ENCODE measurements at regions not wholly inside any gene's neighbourhood (a gene's known extent, or its start where the extent isn't known, plus 50 kb on each side); places are given as distances from the start of the nearest gene placed in this dataset.

- ChIA-PET CTCF (interaction anchor here (1.4 to 2.7 kb wide), 2 partner anchors 11 to 181 kb away, joined by 4 to 10 read pairs; no protein-coding TSS in a partner anchor), POLR2A (interaction anchor here (0.7 kb wide), 1 partner anchor 9 kb away, joined by 3 read pairs; no protein-coding TSS in a partner anchor)
- no peak for DNase-seq (ENCODE audit: unreplicated experiment)
- intact Hi-C loops (cut with micrococcal nuclease), result no loop called here
- Mint-ChIP-seq H3K4me3 (ENCODE audit: unreplicated experiment) (no peak overlapping the region), H3K27ac (ENCODE audit: low read depth, unreplicated experiment) (no peak overlapping the region), H3K9me3 (ENCODE audit: unreplicated experiment) (no peaks in the 10 kb centered on the region), H3K27me3 (ENCODE audit: insufficient read depth, unreplicated experiment) (peaks cover 72% of the 10 kb centered on the region), H3K36me3 (ENCODE audit: insufficient read depth, unreplicated experiment) (peaks cover 6% of the 10 kb centered on the region), H3K4me1 (ENCODE audit: insufficient read depth, unreplicated experiment) (no peaks in the 10 kb centered on the region)
- TF ChIP-seq CTCF (IDR thresholded peaks at IDR 0.05; ENCODE audit: unreplicated experiment), result no peak
- BruUV-seq (replicated peaks), result no TSS peak
Measured at GRCh38 chr17:45650561-45650960, 133.6 kb upstream of the CRHR1 start.

- Mint-ChIP-seq H3K9me3 (ENCODE audit: unreplicated experiment) (no peaks in the 10 kb centered on the region), H3K4me3 (ENCODE audit: unreplicated experiment) (no peak overlapping the region), H3K27ac (ENCODE audit: low read depth, unreplicated experiment) (no peak overlapping the region), H3K36me3 (ENCODE audit: insufficient read depth, unreplicated experiment) (peaks cover 6% of the 10 kb centered on the region), H3K4me1 (ENCODE audit: insufficient read depth, unreplicated experiment) (no peaks in the 10 kb centered on the region), H3K27me3 (ENCODE audit: insufficient read depth, unreplicated experiment) (peaks cover 65% of the 10 kb centered on the region)
- intact Hi-C loops (cut with micrococcal nuclease), result no loop called here
- ChIA-PET POLR2A (no interaction called here), CTCF (interaction anchor here (1.4 to 2.7 kb wide), 2 partner anchors 11 to 180 kb away, joined by 4 to 10 read pairs; no protein-coding TSS in a partner anchor)
- no peak for DNase-seq (ENCODE audit: unreplicated experiment)
- BruUV-seq (replicated peaks), result no TSS peak
- TF ChIP-seq CTCF (IDR thresholded peaks at IDR 0.05; ENCODE audit: unreplicated experiment), result no peak
Measured at GRCh38 chr17:45651145-45651709, 132.9 kb upstream of the CRHR1 start.

GRCh38 chr17:45653616-45654015 lies 130.5 kb upstream of the CRHR1 start:
- H3K4me1 Mint-ChIP-seq (ENCODE audit: insufficient read depth, unreplicated experiment), result no peaks in the 10 kb centered on the region
- no peak overlapping the region for H3K4me3 Mint-ChIP-seq (ENCODE audit: unreplicated experiment)
- POLR2A ChIA-PET, result interaction anchor here (0.6 kb wide), 1 partner anchor 11 kb away, joined by 3 read pairs; no protein-coding TSS in a partner anchor
- BruUV-seq (replicated peaks), result no TSS peak
- no peak overlapping the region for H3K27ac Mint-ChIP-seq (ENCODE audit: low read depth, unreplicated experiment)
- H3K9me3 Mint-ChIP-seq (ENCODE audit: unreplicated experiment), result no peaks in the 10 kb centered on the region
- peaks cover 43% of the 10 kb centered on the region for H3K27me3 Mint-ChIP-seq (ENCODE audit: insufficient read depth, unreplicated experiment)
- intact Hi-C loops (cut with micrococcal nuclease), result no loop called here
- no peak for TF ChIP-seq CTCF (IDR thresholded peaks at IDR 0.05; ENCODE audit: unreplicated experiment)
- peaks cover 6% of the 10 kb centered on the region for H3K36me3 Mint-ChIP-seq (ENCODE audit: insufficient read depth, unreplicated experiment)
- CTCF ChIA-PET, result interaction anchor here (1.1 to 3.0 kb wide), 2 partner anchors 178 to 199 kb away, joined by 3 to 11 read pairs; no protein-coding TSS in a partner anchor
- no peak for DNase-seq (ENCODE audit: unreplicated experiment)

- no peaks in the 10 kb centered on the region for H3K4me1 Mint-ChIP-seq (ENCODE audit: insufficient read depth, unreplicated experiment)
- H3K9me3 Mint-ChIP-seq (ENCODE audit: unreplicated experiment), result no peaks in the 10 kb centered on the region
- H3K36me3 Mint-ChIP-seq (ENCODE audit: insufficient read depth, unreplicated experiment), result no peaks in the 10 kb centered on the region
- H3K27ac Mint-ChIP-seq (ENCODE audit: low read depth, unreplicated experiment), result no peak overlapping the region
- POLR2A ChIA-PET, result interaction anchor here (0.7 to 1.3 kb wide), 5 partner anchors 10 to 1311 kb away, joined by 3 to 4 read pairs (median 3); no protein-coding TSS in a partner anchor
- no peak overlapping the region for H3K4me3 Mint-ChIP-seq (ENCODE audit: unreplicated experiment)
- TF ChIP-seq CTCF (IDR thresholded peaks at IDR 0.05; ENCODE audit: unreplicated experiment), result no peak
- DNase-seq (ENCODE audit: unreplicated experiment), result no peak
- H3K27me3 Mint-ChIP-seq (ENCODE audit: insufficient read depth, unreplicated experiment), result peaks cover 48% of the 10 kb centered on the region
- intact Hi-C loops (cut with micrococcal nuclease), result no loop called here
- BruUV-seq (replicated peaks), result no TSS peak
- CTCF ChIA-PET, result interaction anchor here (0.6 to 2.6 kb wide), 2 partner anchors 175 to 346 kb away, joined by 3 to 10 read pairs; no protein-coding TSS in a partner anchor
Measured at GRCh38 chr17:45656527-45657181, 127.5 kb upstream of the CRHR1 start.

Measured in MCF 10A (cell line).